Ishikawa (cell line): ENCODE measurements at regions not wholly inside any gene's neighbourhood (a gene's known extent, or its start where the extent isn't known, plus 50 kb on each side); places are given as distances from the start of the nearest gene placed in this dataset.

Experiments used
- CEBPB ChIP-seq: IDR thresholded peaks from 2 replicates; pipeline ENCODE4 v1.6.1; 2012
- CREB1 ChIP-seq: IDR thresholded peaks from 2 replicates; pipeline ENCODE4 v1.6.1; 2012; ENCODE audit warnings: low read depth
- EGR1 ChIP-seq: IDR thresholded peaks from 2 replicates; pipeline ENCODE4 v1.6.1; 2012
- EP300 ChIP-seq: IDR thresholded peaks from 2 replicates; pipeline ENCODE4 v1.6.1; 2012; ENCODE audit warnings: borderline replicate concordance
- FOXM1 ChIP-seq: IDR thresholded peaks from 2 replicates; pipeline ENCODE4 v1.6.1; 2012; ENCODE audit warnings: low read depth, borderline replicate concordance
- NFIC ChIP-seq: IDR thresholded peaks from 2 replicates; pipeline ENCODE4 v1.6.1; 2012
- RAD21 ChIP-seq: IDR thresholded peaks from 2 replicates; pipeline ENCODE4 v1.6.1; 2012; ENCODE audit warnings: low read depth
- REST ChIP-seq: IDR thresholded peaks from 2 replicates; pipeline ENCODE4 v1.6.1; 2012; ENCODE audit warnings: low read depth, mild to moderate bottlenecking
- TAF1 ChIP-seq: IDR thresholded peaks from 2 replicates; pipeline ENCODE4 v1.6.1; 2012; ENCODE audit warnings: low read depth, mild to moderate bottlenecking
- TCF12 ChIP-seq: IDR thresholded peaks from 2 replicates; pipeline ENCODE4 v1.6.1; 2012; ENCODE audit warnings: low read depth
- TEAD4 ChIP-seq: IDR thresholded peaks from 2 replicates; pipeline ENCODE4 v1.6.1; 2012
- YY1 ChIP-seq: IDR thresholded peaks from 2 replicates; pipeline ENCODE4 v1.6.1; 2012; ENCODE audit warnings: low read depth
- ZBTB7A ChIP-seq: IDR thresholded peaks from 2 replicates; pipeline ENCODE4 v1.6.1; 2012; ENCODE audit warnings: low read depth
- TF ChIP-seq, protein P1 (sequence below): IDR thresholded peaks from 2 replicates; pipeline ENCODE4 v1.6.1; 2012
- TF ChIP-seq, protein P2 (sequence below): IDR thresholded peaks from 2 replicates; pipeline ENCODE4 v1.6.1; 2012

DNA sequence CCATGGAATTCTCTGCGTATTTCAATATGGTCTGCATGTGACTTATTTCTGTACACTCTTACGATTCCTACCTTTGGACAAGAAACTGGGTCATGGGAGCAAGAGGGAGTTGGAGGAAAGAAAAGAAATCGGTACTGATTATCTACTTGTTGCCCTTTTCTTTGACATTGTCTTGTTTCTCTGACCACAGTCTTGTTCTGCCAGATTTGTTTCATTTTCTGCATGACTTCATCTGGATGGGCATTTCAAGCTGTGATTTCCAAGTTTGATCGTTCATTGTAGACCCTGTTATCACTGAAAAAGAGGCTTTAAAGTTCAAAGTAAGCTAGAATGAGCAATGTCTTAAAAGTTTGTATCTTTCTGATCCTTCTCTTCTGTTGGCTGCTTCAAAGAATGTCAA, 2186.3 kb upstream of the CELF4 start:
- no peak for TF ChIP-seq TEAD4
- TF ChIP-seq EP300 = no peak; the same call in 1 of the 2 replicates
- TF ChIP-seq TCF12 = no peak
- no peak for TF ChIP-seq EGR1

DNA sequence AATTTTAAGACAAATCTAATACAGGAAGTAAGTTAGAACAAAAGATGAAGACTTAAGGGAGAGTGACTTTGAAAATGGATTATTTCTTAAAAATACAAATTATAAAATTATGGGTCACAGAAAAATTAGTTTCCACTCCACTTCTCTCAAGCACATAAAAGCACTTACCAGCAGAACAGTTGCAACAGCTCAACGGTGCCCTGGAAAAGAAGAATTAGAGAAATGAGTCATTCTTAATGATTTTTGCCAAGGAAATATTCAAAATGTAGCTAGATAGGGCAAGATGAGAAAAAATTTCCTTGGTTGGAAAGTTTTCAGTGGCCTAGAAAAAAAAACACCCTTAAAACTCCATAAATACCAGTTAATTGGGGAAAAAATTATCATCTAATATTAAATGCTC, 2185.6 kb upstream of the CELF4 start:
- TF ChIP-seq RAD21 (no peak), CREB1 (no peak), EP300 (no peak), TEAD4 (no peak), CEBPB (no peak), YY1 (no peak), FOXM1 (no peak), NFIC (no peak), ZBTB7A (no peak), EGR1 (no peak), TAF1 (no peak)
- TF ChIP-seq, protein P1, sequence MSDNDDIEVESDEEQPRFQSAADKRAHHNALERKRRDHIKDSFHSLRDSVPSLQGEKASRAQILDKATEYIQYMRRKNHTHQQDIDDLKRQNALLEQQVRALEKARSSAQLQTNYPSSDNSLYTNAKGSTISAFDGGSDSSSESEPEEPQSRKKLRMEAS = no peak
- TF ChIP-seq, protein P2, sequence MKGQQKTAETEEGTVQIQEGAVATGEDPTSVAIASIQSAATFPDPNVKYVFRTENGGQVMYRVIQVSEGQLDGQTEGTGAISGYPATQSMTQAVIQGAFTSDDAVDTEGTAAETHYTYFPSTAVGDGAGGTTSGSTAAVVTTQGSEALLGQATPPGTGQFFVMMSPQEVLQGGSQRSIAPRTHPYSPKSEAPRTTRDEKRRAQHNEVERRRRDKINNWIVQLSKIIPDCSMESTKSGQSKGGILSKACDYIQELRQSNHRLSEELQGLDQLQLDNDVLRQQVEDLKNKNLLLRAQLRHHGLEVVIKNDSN = no peak

DNA sequence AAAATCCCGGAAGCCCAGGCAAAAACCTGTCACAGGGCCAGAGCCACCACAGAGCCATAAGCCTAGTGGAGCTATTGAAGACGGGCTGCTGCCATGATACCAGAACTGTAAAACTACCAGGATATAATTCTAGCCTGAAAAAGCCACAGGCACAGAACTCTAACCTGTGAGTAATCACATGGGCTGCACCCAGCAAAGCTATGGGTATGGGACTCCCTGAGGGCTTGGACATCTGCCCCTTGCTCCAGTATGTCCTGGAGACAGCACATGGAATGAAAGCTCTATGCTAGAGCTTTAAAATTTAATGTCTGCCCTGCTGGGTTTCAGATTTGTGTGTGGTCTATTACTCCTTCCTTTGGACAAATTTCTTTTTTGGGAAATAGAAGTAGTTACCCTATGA, 2183.6 kb upstream of the CELF4 start:
- TF ChIP-seq TEAD4 (no peak), EGR1 (no peak), REST (no peak), EP300 (no peak), RAD21 (no peak), TCF12 (no peak), CREB1 (no peak), CEBPB (no peak), FOXM1 (no peak), NFIC (no peak), ZBTB7A (no peak), YY1 (no peak), TAF1 (no peak)
- TF ChIP-seq, protein P2 = no peak
- TF ChIP-seq, protein P1 = no peak

- TF ChIP-seq TCF12 = no peak
- no peak for TF ChIP-seq CEBPB
- no peak for TF ChIP-seq EP300
- TF ChIP-seq YY1 = no peak
- TF ChIP-seq CREB1 = no peak
- TF ChIP-seq, protein P1 = no peak
- no peak for TF ChIP-seq TAF1
- no peak for TF ChIP-seq ZBTB7A
- no peak for TF ChIP-seq FOXM1
- TF ChIP-seq TEAD4 = no peak
- no peak for TF ChIP-seq NFIC
- TF ChIP-seq RAD21 = no peak
- TF ChIP-seq, protein P2 = no peak
- TF ChIP-seq REST = no peak
- TF ChIP-seq EGR1 = no peak
These were observed 2183.1 kb upstream of the CELF4 start for GRCh38 chr18:39748727-39749126.

- TF ChIP-seq, protein P2 = no peak
- TF ChIP-seq FOXM1 = no peak
- TF ChIP-seq, protein P1 = no peak
- no peak for TF ChIP-seq TCF12
- no peak for TF ChIP-seq CREB1
- no peak for TF ChIP-seq EP300
- no peak for TF ChIP-seq REST
- TF ChIP-seq EGR1 = no peak
- no peak for TF ChIP-seq TEAD4
- TF ChIP-seq RAD21 = no peak
- TF ChIP-seq CEBPB = no peak
- TF ChIP-seq TAF1 = no peak
- no peak for TF ChIP-seq ZBTB7A
- TF ChIP-seq NFIC = no peak
- TF ChIP-seq YY1 = no peak
These were observed 2180.6 kb upstream of the CELF4 start for GRCh38 chr18:39746201-39746600.
